ENCODE measurements at regions not wholly inside any gene's neighbourhood (a gene's known extent, or its start where the extent isn't known, plus 50 kb on each side); places are given as distances from the start of the nearest gene placed in this dataset.
"Not testable (repeated sequence)": the region's sequence is repeated elsewhere in the genome, so short reads cannot be mapped to it uniquely, and the experiment has no call there.

DNA sequence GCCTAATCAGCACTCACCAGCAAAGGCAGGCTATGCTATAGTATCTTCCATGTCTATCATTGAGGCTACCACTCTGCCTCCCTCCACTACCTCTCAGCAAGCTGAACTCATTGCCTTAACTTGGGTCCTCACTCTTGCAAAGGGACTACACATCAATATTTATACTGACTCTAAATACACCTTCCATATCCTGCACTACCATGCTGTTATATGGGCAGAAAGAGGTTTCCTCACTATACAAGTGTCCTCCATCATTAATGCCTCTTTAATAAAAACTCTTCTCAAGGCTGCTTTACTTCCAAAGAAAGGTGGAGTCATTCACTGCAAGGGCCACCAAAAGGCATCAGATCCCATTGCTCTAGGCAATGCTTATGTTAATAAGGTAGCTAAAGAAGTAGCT, 669.3 kb upstream of the USP15 start:
- not testable (repeated sequence) for TF ChIP-seq CTCF, POLR2A (IDR thresholded peaks at IDR 0.05)

Data from prostate gland (tissue), 2 donors.